ENCODE measurements at regions not wholly inside any gene's neighbourhood (a gene's known extent, or its start where the extent isn't known, plus 50 kb on each side); places are given as distances from the start of the nearest gene placed in this dataset.

GRCh38 chr10:52895059-52895458 is 122.5 kb upstream of the MBL2 start:
- TF ChIP-seq CTCF (IDR thresholded peaks at IDR 0.05) (no peak), POLR2A (IDR thresholded peaks at IDR 0.05) (no peak)
